B cell (primary cell): ENCODE measurements at regions not wholly inside any gene's neighbourhood (a gene's known extent, or its start where the extent isn't known, plus 50 kb on each side); places are given as distances from the start of the nearest gene placed in this dataset.

Experiments
- ATAC-seq: fragments of 200-7000 bp; cut with Tn5 transposase; one replicate; pipeline ENCODE4 v1.10.0; 2021; ENCODE audit warnings: low read depth, mild to moderate bottlenecking, moderate number of reproducible peaks, moderate library complexity
- CTCF ChIA-PET: fragments of 350-600 bp; sonication (Branson Sonifier 250); formaldehyde crosslinking; loops from one replicate; lab custom pipeline; 2021; ENCODE audit warnings: antibody characterized with exemption, inconsistent platforms; lab: Charles Lee
- POLR2A ChIA-PET: fragments of 350-600 bp; sonication (Branson Sonifier 250); formaldehyde crosslinking; loops from one replicate; lab custom pipeline; 2021; ENCODE audit warnings: antibody characterized with exemption; lab: Charles Lee
- DNase-seq: peaks from one replicate; pipeline ENCODE4 v3.0.0; 2013
- H2AFZ ChIP-seq: 2 replicates; pipeline ENCODE4 v1.6.1; 2012; ENCODE audit warnings: mild to moderate bottlenecking, low read depth, low read length; ENCODE audit not compliant: insufficient read depth, poor library complexity, severe bottlenecking
- H3K27ac ChIP-seq, 2 donors: 1 replicate in 1 of 2; 2 replicates in 1 of 2; pipeline ENCODE4 v1.5.1; 2012 to 2013; ENCODE audit warnings: low read length in 2 of 2, mild to moderate bottlenecking in 2 of 2, moderate library complexity in 1 of 2
- H3K27me3 ChIP-seq, 4 experiments: fragments of 200-600 bp in 1 of 4; sonication (generic) in 1 of 4; replicated peaks in 1 of 4; 1 replicate in 2 of 4; 2 replicates in 2 of 4; pipeline versions ENCODE4 v1.6.1 to v1.7.0; 2013 to 2016; ENCODE audit warnings: low read length in 3 of 4, mild to moderate bottlenecking in 2 of 4, mixed read lengths in 1 of 4, moderate library complexity in 1 of 4; ENCODE audit not compliant: insufficient read depth in 4 of 4, control insufficient read depth in 3 of 4; ENCODE audit errors: control extremely low read depth in 1 of 4
- H3K36me3 ChIP-seq, 2 experiments: replicated peaks in 1 of 2; 1 replicate in 1 of 2; 2 replicates in 1 of 2; pipeline versions ENCODE4 v1.6.1 to v1.7.1; 2013; ENCODE audit warnings: low read length in 1 of 2; ENCODE audit not compliant: insufficient read depth in 2 of 2, control insufficient read depth in 1 of 2; ENCODE audit errors: control extremely low read depth in 1 of 2, extremely low read depth in 1 of 2
- H3K4me1 ChIP-seq, 2 donors: fragments of 200-600 bp in 1 of 2; sonication (generic) in 1 of 2; 1 replicate in 1 of 2; 2 replicates in 1 of 2; pipeline versions ENCODE4 v1.5.1 to v1.6.1; 2013 to 2017; ENCODE audit warnings: low read length in 2 of 2; ENCODE audit not compliant: control insufficient read depth in 2 of 2, insufficient read depth in 2 of 2
- H3K4me2 ChIP-seq: replicated peaks from 2 replicates; pipeline ENCODE3; 2012; ENCODE audit warnings: mild to moderate bottlenecking, low read depth, low read length; ENCODE audit not compliant: poor library complexity, severe bottlenecking
- H3K4me3 ChIP-seq, 5 experiments: fragments of 200-600 bp in 1 of 5; sonication (generic) in 1 of 5; 1 replicate in 3 of 5; 2 replicates in 2 of 5; pipeline versions ENCODE4 v1.5.1 to v1.7.0; 2011 to 2016; ENCODE audit warnings: low read length in 4 of 5, mild to moderate bottlenecking in 4 of 5, low read depth in 2 of 5, control low read depth in 1 of 5, moderate library complexity in 1 of 5; ENCODE audit not compliant: insufficient read depth in 1 of 5; ENCODE audit errors: control extremely low read depth in 1 of 5, extremely low read depth in 1 of 5
- H3K79me2 ChIP-seq: fragments of 200-600 bp; sonication (generic); one replicate; pipeline ENCODE4 v1.6.0; 2016; ENCODE audit warnings: low read length; ENCODE audit not compliant: control insufficient read depth, insufficient read depth
- H3K9ac ChIP-seq: fragments of 200-600 bp; sonication (generic); 2 replicates; pipeline ENCODE4 v1.6.1; 2017; ENCODE audit warnings: mild to moderate bottlenecking, low read length, moderate library complexity
- H3K9me3 ChIP-seq, 3 donors: one replicate each; pipeline versions ENCODE4 v1.6.1 to v1.7.1; 2013; ENCODE audit warnings: low read length in 2 of 3; ENCODE audit not compliant: control insufficient read depth in 2 of 3, insufficient read depth in 1 of 3; ENCODE audit errors: control extremely low read depth in 1 of 3
- H4K20me1 ChIP-seq: 2 replicates; pipeline ENCODE4 v1.6.0; 2012; ENCODE audit warnings: mild to moderate bottlenecking, low read length; ENCODE audit not compliant: insufficient read depth, control insufficient read depth, poor library complexity, severe bottlenecking
- H3K27ac Mint-ChIP-seq: one replicate; pipeline ENCODE4 v1.8.0; 2021; ENCODE audit warnings: mixed read lengths
- H3K27me3 Mint-ChIP-seq: one replicate; pipeline ENCODE4 v1.8.0; 2021; ENCODE audit warnings: mixed read lengths
- H3K4me1 Mint-ChIP-seq: one replicate; pipeline ENCODE4 v1.8.0; 2021; ENCODE audit warnings: mixed read lengths
- H3K4me3 Mint-ChIP-seq: one replicate; pipeline ENCODE4 v1.8.0; 2021; ENCODE audit warnings: mixed read lengths
- H3K9me3 Mint-ChIP-seq: one replicate; pipeline ENCODE4 v1.8.0; 2022; ENCODE audit warnings: mixed read lengths; ENCODE audit not compliant: insufficient read depth
- CTCF ChIP-seq: fragments of 200-600 bp; IDR thresholded peaks from one replicate; pipeline ENCODE4 v1.8.0; 2022; ENCODE audit warnings: antibody characterized with exemption, mild to moderate bottlenecking
- EZH2 ChIP-seq: IDR thresholded peaks from 2 replicates; pipeline ENCODE4 v1.6.1; 2012; ENCODE audit warnings: borderline replicate concordance, low read depth, mild to moderate bottlenecking, moderate library complexity, low read length; ENCODE audit not compliant: insufficient read depth, poor library complexity, severe bottlenecking
- WGBS: methylation state at CpG from one replicate; pipeline ENCODE4 v1.1.5; 2013; ENCODE audit warnings: missing lambda C conversion rate; ENCODE audit not compliant: insufficient coverage; 5-methylcytosine and 5-hydroxymethylcytosine counted together
- intact Hi-C: fragments of 100-400 bp; cut with micrococcal nuclease; formaldehyde crosslinking; loops from one replicate; pipeline ENCODE4 v1.10.0; 2022

GRCh38 chr11:119910051-119910450 is 181.1 kb upstream of the NECTIN1 start:
- no peaks in the 10 kb centered on the region for H4K20me1 ChIP-seq
- H2AFZ ChIP-seq = no peak overlapping the region
- no peaks in the 10 kb centered on the region for H3K27me3 ChIP-seq
- no peaks in the 10 kb centered on the region for H3K4me1 ChIP-seq
- TF ChIP-seq EZH2 (no peak), CTCF (no peak)
- DNase-seq (no peak), ATAC-seq (no peak)
- WGBS = 81% methylated on average over 2 of the region's 4 CpGs
- ChIA-PET CTCF (no interaction called here), POLR2A (no interaction called here)
- H3K79me2 ChIP-seq = no peaks in the 10 kb centered on the region
- H3K4me3 ChIP-seq = no peak overlapping the region
- H3K9ac ChIP-seq = no peak overlapping the region
- Mint-ChIP-seq H3K27me3 (peaks cover 14% of the 10 kb centered on the region), H3K27ac (no peak overlapping the region), H3K4me1 (no peaks in the 10 kb centered on the region), H3K4me3 (no peak overlapping the region), H3K9me3 (peaks cover 2% of the 10 kb centered on the region)
- H3K27ac ChIP-seq = no peak overlapping the region
- H3K4me2 ChIP-seq = no peak overlapping the region
- H3K9me3 ChIP-seq = no peaks in the 10 kb centered on the region
- no peaks in the 10 kb centered on the region for H3K36me3 ChIP-seq
- intact Hi-C loops = no loop called here

- Histone ChIP-seq H3K9ac (no peak overlapping the region), H3K27me3 (no peaks in the 10 kb centered on the region), H2AFZ (no peak overlapping the region), H4K20me1 (no peaks in the 10 kb centered on the region), H3K4me3 (no peak overlapping the region), H3K27ac (no peak overlapping the region), H3K4me2 (no peak overlapping the region), H3K9me3 (no peaks in the 10 kb centered on the region), H3K79me2 (no peaks in the 10 kb centered on the region), H3K4me1 (no peaks in the 10 kb centered on the region), H3K36me3 (no peaks in the 10 kb centered on the region)
- WGBS = 80% methylated on average over 9 of the region's 9 CpGs
- intact Hi-C loops = no loop called here
- ATAC-seq (no peak), DNase-seq (no peak)
- Mint-ChIP-seq H3K4me3 (no peak overlapping the region), H3K27me3 (peaks cover 14% of the 10 kb centered on the region), H3K27ac (no peak overlapping the region), H3K4me1 (no peaks in the 10 kb centered on the region), H3K9me3 (no peaks in the 10 kb centered on the region)
- TF ChIP-seq EZH2 = no peak
- TF ChIP-seq CTCF = no peak
- ChIA-PET CTCF (no interaction called here), POLR2A (no interaction called here)
Measured at GRCh38 chr11:119909495-119909894, 180.5 kb upstream of the NECTIN1 start.
